PC-3 (cell line): ENCODE measurements at regions not wholly inside any gene's neighbourhood (a gene's known extent, or its start where the extent isn't known, plus 50 kb on each side); places are given as distances from the start of the nearest gene placed in this dataset.

Experiments
- ATAC-seq: fragments of 200-7000 bp; cut with Tn5 transposase; 2 replicates; pipeline ENCODE4 v1.9.1; 2020; ENCODE audit warnings: mild to moderate bottlenecking, moderate library complexity
- BruUV-seq: library from RNA; stranded (reverse); fragments of 400-500 nt; replicated peaks from 2 replicates; lab custom pipeline; 2021; lab: Mats Ljungman, UMichigan
- CTCF ChIA-PET: fragments of 300-600 bp; sonication (Branson Sonifier 250); formaldehyde crosslinking; loops from one replicate; lab custom pipeline; 2022; ENCODE audit warnings: antibody characterized with exemption; lab: Charles Lee
- POLR2A ChIA-PET: fragments of 300-600 bp; sonication (Branson Sonifier 250); formaldehyde crosslinking; loops from one replicate; lab custom pipeline; 2022; ENCODE audit warnings: antibody characterized with exemption; ENCODE audit not compliant: unreplicated experiment; lab: Charles Lee
- DNase-seq: peaks from one replicate; pipeline ENCODE4 v3.0.0-alpha.2; 2015
- H2AFZ ChIP-seq: fragments of 300-600 bp; sonication (generic); 2 replicates; pipeline ENCODE4 v1.6.0; 2016; ENCODE audit warnings: antibody characterized with exemption, low read length
- H3F3A ChIP-seq: fragments of 300-600 bp; sonication (generic); one replicate; pipeline ENCODE4 v1.6.0; 2017; ENCODE audit warnings: antibody characterized with exemption, low read length, control low read depth, mild to moderate bottlenecking; ENCODE audit not compliant: unreplicated experiment
- H3K27ac ChIP-seq: fragments of 300-600 bp; sonication (generic); 2 replicates; pipeline ENCODE4 v1.5.1; 2016; ENCODE audit warnings: mild to moderate bottlenecking, low read length
- H3K27me3 ChIP-seq: fragments of 300-600 bp; sonication (generic); 2 replicates; pipeline ENCODE4 v1.6.1; 2016; ENCODE audit warnings: low read length, mixed read lengths
- H3K36me3 ChIP-seq: fragments of 300-600 bp; sonication (generic); 2 replicates; pipeline ENCODE4 v1.6.1; 2016; ENCODE audit warnings: low read depth, mixed run types, low read length, mixed read lengths
- H3K4me1 ChIP-seq: fragments of 300-600 bp; sonication (generic); 2 replicates; pipeline ENCODE4 v1.5.1; 2016; ENCODE audit warnings: low read length; ENCODE audit not compliant: insufficient read depth
- H3K4me2 ChIP-seq: fragments of 300-600 bp; sonication (generic); 2 replicates; pipeline ENCODE4 v1.6.0; 2016; ENCODE audit warnings: low read length
- H3K4me3 ChIP-seq: fragments of 300-600 bp; sonication (generic); 2 replicates; pipeline ENCODE4 v1.5.1; 2016; ENCODE audit warnings: mild to moderate bottlenecking, low read length, mixed read lengths
- H3K79me2 ChIP-seq: fragments of 300-600 bp; sonication (generic); 2 replicates; pipeline ENCODE4 v1.6.1; 2017; ENCODE audit warnings: low read length, mixed read lengths
- H3K9ac ChIP-seq: fragments of 300-600 bp; sonication (generic); 2 replicates; pipeline ENCODE4 v1.6.0; 2016; ENCODE audit warnings: mild to moderate bottlenecking, low read length
- H3K9me2 ChIP-seq: fragments of 300-600 bp; sonication (generic); replicated peaks from 2 replicates; pipeline ENCODE4 v1.6.1; 2016; ENCODE audit warnings: mixed run types, low read length, mixed read lengths
- H3K9me3 ChIP-seq: fragments of 300-600 bp; sonication (generic); 2 replicates; pipeline ENCODE4 v1.6.1; 2016; ENCODE audit warnings: low read length, mixed read lengths
- H4K20me1 ChIP-seq: fragments of 300-600 bp; sonication (generic); 2 replicates; pipeline ENCODE4 v1.6.1; 2016; ENCODE audit warnings: low read length, mixed read lengths
- EZH2 ChIP-seq: fragments of 300-600 bp; sonication (generic); IDR thresholded peaks from one replicate; pipeline ENCODE4 v1.6.1; 2017; ENCODE audit warnings: antibody characterized with exemption, mild to moderate bottlenecking, low read length; ENCODE audit not compliant: unreplicated experiment
- EZH2phosphoT487 ChIP-seq: fragments of 300-600 bp; sonication (generic); IDR thresholded peaks from 2 replicates; pipeline ENCODE4 v1.6.1; 2018; ENCODE audit warnings: mild to moderate bottlenecking, antibody characterized with exemption, low read length, borderline replicate concordance
- intact Hi-C: fragments of 100-400 bp; cut with micrococcal nuclease; formaldehyde crosslinking; loops from 2 replicates; pipeline ENCODE4 v1.9.0; 2023
- TF ChIP-seq, protein P1 (sequence below): fragments of 300-600 bp; sonication (generic); conservative IDR thresholded peaks from 2 replicates; pipeline ENCODE4 v1.5.1; 2017; ENCODE audit warnings: antibody characterized with exemption, low read depth, mild to moderate bottlenecking, low read length

DNA sequence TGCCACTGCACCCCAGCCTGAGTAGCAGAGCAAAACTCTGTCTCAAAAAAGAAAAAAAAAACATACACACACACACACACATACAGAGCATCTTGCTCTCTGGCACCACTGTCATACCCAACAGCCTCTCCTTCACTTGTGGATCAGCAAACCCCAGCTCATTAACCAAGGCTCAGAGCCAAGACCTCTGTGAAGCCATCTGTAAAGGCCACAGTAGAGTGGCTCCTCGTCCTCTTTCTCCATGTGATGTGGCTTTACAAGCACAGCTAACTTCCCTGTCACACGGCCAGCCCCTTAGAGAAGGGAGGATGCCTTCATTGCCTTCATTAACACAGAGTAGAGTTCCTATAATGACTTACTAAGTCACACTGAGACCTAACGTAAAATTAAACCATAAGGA is 62.7 kb upstream of the LSM14A start:
- Histone ChIP-seq H3F3A (no peaks in the 10 kb centered on the region), H2AFZ (no peak overlapping the region)

DNA sequence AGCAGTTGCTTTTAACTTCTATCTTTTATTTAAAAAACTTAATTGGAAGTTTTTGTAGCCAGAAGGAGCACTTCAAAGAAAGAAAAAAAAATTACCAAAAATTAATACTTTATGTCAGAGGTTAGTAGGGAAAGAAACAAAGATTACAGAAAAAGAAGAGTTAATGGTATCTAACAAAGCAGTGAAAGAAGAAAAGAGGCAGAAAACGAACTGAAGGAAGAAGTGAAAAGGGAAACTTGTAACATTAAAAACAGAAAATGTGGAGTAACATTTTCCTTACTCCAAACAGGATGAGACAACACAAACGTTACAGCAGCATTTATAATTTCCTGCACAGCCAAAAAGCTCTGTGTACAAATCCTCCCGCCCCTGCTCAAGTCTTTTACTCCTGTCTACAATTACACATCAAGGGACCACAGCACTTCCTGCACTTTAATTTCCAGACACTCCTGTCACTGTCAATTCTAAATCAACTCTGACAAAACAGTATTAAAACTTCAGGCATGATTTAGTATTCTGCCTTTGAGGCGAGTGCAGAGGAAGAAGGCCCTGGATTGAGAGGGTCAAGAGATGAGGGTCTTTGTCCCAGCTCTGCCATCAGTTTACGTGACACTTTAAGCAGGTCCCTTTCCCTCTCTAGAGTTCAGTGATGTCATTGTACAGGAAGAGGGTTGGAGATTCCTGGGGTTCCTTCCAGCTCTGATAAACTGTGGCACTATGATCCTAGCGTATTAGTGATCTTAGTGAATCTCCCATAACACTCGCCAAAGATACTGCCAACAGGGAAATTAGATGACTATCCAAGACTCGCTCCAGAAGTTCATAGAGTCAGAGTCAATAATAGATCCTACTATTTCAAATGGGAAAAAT is 53.2 kb upstream of the LSM14A start:
- DNase-seq (no peak), ATAC-seq (0 out of 2 replicates have a peak, but pooled peaks have one; percentile 22)
- H3K9ac ChIP-seq, result no peak overlapping the region
- H3K27ac ChIP-seq, result no peak overlapping the region
- ChIA-PET POLR2A (no interaction called here), CTCF (no interaction called here)
- H3F3A ChIP-seq, result no peaks in the 10 kb centered on the region
- H3K27me3 ChIP-seq, result no peaks in the 10 kb centered on the region
- BruUV-seq, result no TSS peak
- H3K4me2 ChIP-seq, result no peak overlapping the region
- no peaks in the 10 kb centered on the region for H3K9me3 ChIP-seq
- H2AFZ ChIP-seq, result no peak overlapping the region
- H3K79me2 ChIP-seq, result no peaks in the 10 kb centered on the region
- intact Hi-C loops, result no loop called here
- no peak overlapping the region for H3K4me3 ChIP-seq
- H3K4me1 ChIP-seq, result no peaks in the 10 kb centered on the region
- H3K9me2 ChIP-seq, result no peaks in the 10 kb centered on the region
- TF ChIP-seq, protein P1, sequence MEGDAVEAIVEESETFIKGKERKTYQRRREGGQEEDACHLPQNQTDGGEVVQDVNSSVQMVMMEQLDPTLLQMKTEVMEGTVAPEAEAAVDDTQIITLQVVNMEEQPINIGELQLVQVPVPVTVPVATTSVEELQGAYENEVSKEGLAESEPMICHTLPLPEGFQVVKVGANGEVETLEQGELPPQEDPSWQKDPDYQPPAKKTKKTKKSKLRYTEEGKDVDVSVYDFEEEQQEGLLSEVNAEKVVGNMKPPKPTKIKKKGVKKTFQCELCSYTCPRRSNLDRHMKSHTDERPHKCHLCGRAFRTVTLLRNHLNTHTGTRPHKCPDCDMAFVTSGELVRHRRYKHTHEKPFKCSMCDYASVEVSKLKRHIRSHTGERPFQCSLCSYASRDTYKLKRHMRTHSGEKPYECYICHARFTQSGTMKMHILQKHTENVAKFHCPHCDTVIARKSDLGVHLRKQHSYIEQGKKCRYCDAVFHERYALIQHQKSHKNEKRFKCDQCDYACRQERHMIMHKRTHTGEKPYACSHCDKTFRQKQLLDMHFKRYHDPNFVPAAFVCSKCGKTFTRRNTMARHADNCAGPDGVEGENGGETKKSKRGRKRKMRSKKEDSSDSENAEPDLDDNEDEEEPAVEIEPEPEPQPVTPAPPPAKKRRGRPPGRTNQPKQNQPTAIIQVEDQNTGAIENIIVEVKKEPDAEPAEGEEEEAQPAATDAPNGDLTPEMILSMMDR, result no peak
- no peak for TF ChIP-seq EZH2phosphoT487
- no peak for TF ChIP-seq EZH2
- H4K20me1 ChIP-seq, result no peaks in the 10 kb centered on the region
- no peaks in the 10 kb centered on the region for H3K36me3 ChIP-seq

More for the DNA sequence above, 62.7 kb upstream of the LSM14A start:
- no TSS peak for BruUV-seq
- TF ChIP-seq EZH2phosphoT487 (no peak), EZH2 (no peak)
- TF ChIP-seq, protein P1, result no peak
- ChIA-PET POLR2A (no interaction called here), CTCF (no interaction called here)
- ATAC-seq, result no peak
- Histone ChIP-seq H3K4me2 (no peak overlapping the region), H3K4me1 (no peaks in the 10 kb centered on the region), H3K27me3 (no peaks in the 10 kb centered on the region), H3K36me3 (no peaks in the 10 kb centered on the region), H3K4me3 (no peak overlapping the region), H3K9me3 (no peaks in the 10 kb centered on the region), H3K27ac (no peak overlapping the region), H3K79me2 (no peaks in the 10 kb centered on the region), H3K9me2 (no peaks in the 10 kb centered on the region), H3K9ac (no peak overlapping the region), H4K20me1 (no peaks in the 10 kb centered on the region)
- no peak for DNase-seq
- intact Hi-C loops, result no loop called here

DNA sequence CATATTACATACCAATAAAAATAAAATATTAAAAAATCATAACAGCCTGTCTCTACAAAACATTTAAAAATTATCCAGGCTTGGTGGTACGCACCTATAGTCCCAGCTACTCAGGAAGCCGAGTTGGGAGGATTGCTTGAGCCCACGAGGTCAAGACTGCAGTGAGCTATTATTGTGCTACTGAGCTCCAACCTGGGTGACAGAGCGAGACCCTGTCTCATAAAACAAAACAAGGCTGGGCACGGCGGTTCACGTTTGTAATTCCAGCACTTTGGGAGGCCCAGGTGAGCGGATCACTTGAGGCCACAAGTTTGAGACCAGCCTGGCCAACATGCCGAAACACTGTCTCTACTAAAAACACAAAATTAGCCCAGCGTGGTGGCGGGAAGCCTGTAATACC is 52.2 kb upstream of the LSM14A start:
- no TSS peak for BruUV-seq
- H3K27me3 ChIP-seq, result no peaks in the 10 kb centered on the region
- TF ChIP-seq EZH2phosphoT487 (no peak), EZH2 (no peak)
- TF ChIP-seq, protein P1, result no peak
- intact Hi-C loops, result no loop called here
- H2AFZ ChIP-seq, result no peak overlapping the region
- H3K4me3 ChIP-seq, result no peak overlapping the region
- H3K9ac ChIP-seq, result no peak overlapping the region
- no peaks in the 10 kb centered on the region for H4K20me1 ChIP-seq
- H3K79me2 ChIP-seq, result no peaks in the 10 kb centered on the region
- no peak for ATAC-seq
- H3K9me3 ChIP-seq, result no peaks in the 10 kb centered on the region
- no peaks in the 10 kb centered on the region for H3K4me1 ChIP-seq
- no peak for DNase-seq
- no peaks in the 10 kb centered on the region for H3K36me3 ChIP-seq
- CTCF ChIA-PET, result no interaction called here
- POLR2A ChIA-PET, result no interaction called here
- no peak overlapping the region for H3K27ac ChIP-seq
- H3F3A ChIP-seq, result no peaks in the 10 kb centered on the region
- H3K4me2 ChIP-seq, result no peak overlapping the region
- no peaks in the 10 kb centered on the region for H3K9me2 ChIP-seq
